Stimulated activated naive B cell treated with anti-CD40 and anti-IgM and Interleukin-4, amounts not matched to agents 10 μg/mL and 1 μg/mL and 100 μg/mL, for 72 hours (primary cell): ENCODE measurements at regions not wholly inside any gene's neighbourhood (a gene's known extent, or its start where the extent isn't known, plus 50 kb on each side); places are given as distances from the start of the nearest gene placed in this dataset.
"Not testable (repeated sequence)": the region's sequence is repeated elsewhere in the genome, so short reads cannot be mapped to it uniquely, and the experiment has no call there.

ENCODE experiments used
- ATAC-seq, 2 donors: fragments of 150-1000 bp; cut with Tn5 transposase; replicated peaks; 2 replicates each; pipeline ENCODE4 v1.10.0; 2021; ENCODE audit warnings: moderate library complexity in 1 of 2
- DNase-seq: peaks from one replicate; pipeline ENCODE4 v3.0.0; 2021
- H3K27ac Mint-ChIP-seq: one replicate; pipeline ENCODE4 v1.8.0; 2022; ENCODE audit warnings: mild to moderate bottlenecking, mixed read lengths
- H3K27me3 Mint-ChIP-seq, 2 donors: one replicate each; pipeline ENCODE4 v1.8.0; 2022; ENCODE audit warnings: mixed read lengths in 2 of 2
- H3K36me3 Mint-ChIP-seq, 2 donors: one replicate each; pipeline ENCODE4 v1.8.0; 2022; ENCODE audit warnings: mixed read lengths in 2 of 2, mild to moderate bottlenecking in 1 of 2
- H3K4me1 Mint-ChIP-seq, 2 donors: one replicate each; pipeline ENCODE4 v1.8.0; 2022; ENCODE audit warnings: mixed read lengths in 2 of 2, mild to moderate bottlenecking in 1 of 2
- H3K4me3 Mint-ChIP-seq, 2 donors: one replicate each; pipeline ENCODE4 v1.8.0; 2022; ENCODE audit warnings: mild to moderate bottlenecking in 2 of 2, mixed read lengths in 2 of 2, moderate library complexity in 1 of 2
- H3K9me3 Mint-ChIP-seq, 2 donors: one replicate each; pipeline ENCODE4 v1.8.0; 2022; ENCODE audit warnings: mixed read lengths in 2 of 2, mild to moderate bottlenecking in 1 of 2

- Mint-ChIP-seq H3K4me3 (no peak overlapping the region), H3K9me3 (no peaks in the 10 kb centered on the region), H3K4me1 (no peaks in the 10 kb centered on the region), H3K27me3 (no peaks in the 10 kb centered on the region), H3K36me3 (no peaks in the 10 kb centered on the region), H3K27ac (no peak overlapping the region)
- no peak for ATAC-seq
- DNase-seq = no peak
These were observed 702.2 kb downstream of the MECOM start for GRCh38 chr3:168961271-168961670.

- Mint-ChIP-seq H3K4me3 (no peak overlapping the region), H3K27me3 (no peaks in the 10 kb centered on the region), H3K27ac (no peak overlapping the region), H3K4me1 (no peaks in the 10 kb centered on the region), H3K36me3 (no peaks in the 10 kb centered on the region), H3K9me3 (no peaks in the 10 kb centered on the region)
- no peak for DNase-seq
- no peak for ATAC-seq
These were observed 703.8 kb downstream of the MECOM start for GRCh38 chr3:168959731-168960130.

GRCh38 chr3:168958466-168958865 lies 705.0 kb downstream of the MECOM start:
- peaks cover 3 to 4% of the 10 kb centered on the region in 2 donors for H3K9me3 Mint-ChIP-seq
- no peak overlapping the region for H3K27ac Mint-ChIP-seq
- no peaks in the 10 kb centered on the region for H3K36me3 Mint-ChIP-seq
- no peak for DNase-seq
- no peak for ATAC-seq
- no peaks in the 10 kb centered on the region for H3K4me1 Mint-ChIP-seq
- no peak overlapping the region for H3K4me3 Mint-ChIP-seq
- no peaks in the 10 kb centered on the region for H3K27me3 Mint-ChIP-seq

- no peak for DNase-seq
- no peaks in the 10 kb centered on the region for H3K36me3 Mint-ChIP-seq
- peaks cover 3 to 4% of the 10 kb centered on the region in 2 donors for H3K9me3 Mint-ChIP-seq
- H3K27ac Mint-ChIP-seq = no peak overlapping the region
- no peak for ATAC-seq
- H3K27me3 Mint-ChIP-seq = no peaks in the 10 kb centered on the region
- H3K4me1 Mint-ChIP-seq = no peaks in the 10 kb centered on the region
- no peak overlapping the region for H3K4me3 Mint-ChIP-seq
These were observed 707.4 kb downstream of the MECOM start for GRCh38 chr3:168956076-168956475.

- Mint-ChIP-seq H3K4me1 (no peaks in the 10 kb centered on the region), H3K36me3 (no peaks in the 10 kb centered on the region), H3K4me3 (no peak overlapping the region), H3K9me3 (peaks cover 3 to 4% of the 10 kb centered on the region in 2 donors), H3K27ac (no peak overlapping the region), H3K27me3 (no peaks in the 10 kb centered on the region)
- ATAC-seq (no peak), DNase-seq (no peak)
These were observed 711.0 kb downstream of the MECOM start for GRCh38 chr3:168952551-168952950.

- H3K36me3 Mint-ChIP-seq = no peaks in the 10 kb centered on the region
- ATAC-seq (no peak), DNase-seq (no peak)
- H3K27me3 Mint-ChIP-seq = no peaks in the 10 kb centered on the region
- no peak overlapping the region for H3K27ac Mint-ChIP-seq
- no peak overlapping the region for H3K4me3 Mint-ChIP-seq
- peaks cover 3 to 4% of the 10 kb centered on the region in 2 donors for H3K9me3 Mint-ChIP-seq
- no peaks in the 10 kb centered on the region for H3K4me1 Mint-ChIP-seq
These were observed 711.6 kb downstream of the MECOM start for GRCh38 chr3:168951884-168952283.

- Mint-ChIP-seq H3K4me3 (no peak overlapping the region), H3K4me1 (no peaks in the 10 kb centered on the region), H3K36me3 (no peaks in the 10 kb centered on the region), H3K27me3 (no peaks in the 10 kb centered on the region), H3K27ac (no peak overlapping the region), H3K9me3 (peaks cover 3 to 4% of the 10 kb centered on the region in 2 donors)
- ATAC-seq = no peak
- no peak for DNase-seq
These were observed 712.1 kb downstream of the MECOM start for GRCh38 chr3:168951368-168951767.

GRCh38 chr3:168950622-168951021 lies 712.9 kb downstream of the MECOM start:
- ATAC-seq (no peak), DNase-seq (no peak)
- Mint-ChIP-seq H3K4me3 (no peak overlapping the region), H3K36me3 (no peaks in the 10 kb centered on the region), H3K27ac (no peak overlapping the region), H3K4me1 (no peaks in the 10 kb centered on the region), H3K9me3 (peaks cover 3 to 4% of the 10 kb centered on the region in 2 donors), H3K27me3 (no peaks in the 10 kb centered on the region)

- H3K27me3 Mint-ChIP-seq = no peaks in the 10 kb centered on the region
- no peaks in the 10 kb centered on the region for H3K4me1 Mint-ChIP-seq
- no peak overlapping the region for H3K27ac Mint-ChIP-seq
- DNase-seq (no peak), ATAC-seq (no peak)
- no peaks in the 10 kb centered on the region for H3K36me3 Mint-ChIP-seq
- no peak overlapping the region for H3K4me3 Mint-ChIP-seq
- H3K9me3 Mint-ChIP-seq = peaks cover 0 to 1% of the 10 kb centered on the region in 2 donors
These were observed 723.8 kb downstream of the MECOM start for GRCh38 chr3:168939651-168940238.

- ATAC-seq (no peak), DNase-seq (no peak)
- Mint-ChIP-seq H3K36me3 (no peaks in the 10 kb centered on the region), H3K4me3 (no peak overlapping the region), H3K27me3 (no peaks in the 10 kb centered on the region), H3K9me3 (peaks cover 8 to 17% of the 10 kb centered on the region in 2 donors), H3K4me1 (no peaks in the 10 kb centered on the region), H3K27ac (no peak overlapping the region)
These were observed 729.9 kb downstream of the MECOM start for GRCh38 chr3:168933614-168934013.

GRCh38 chr3:168929997-168930396 lies 733.5 kb downstream of the MECOM start:
- H3K36me3 Mint-ChIP-seq, H3K4me3 Mint-ChIP-seq, H3K27ac Mint-ChIP-seq, ATAC-seq, H3K4me1 Mint-ChIP-seq, DNase-seq, H3K27me3 Mint-ChIP-seq: not testable (repeated sequence)
- H3K9me3 Mint-ChIP-seq = peaks cover 8 to 17% of the 10 kb centered on the region in 2 donors

- H3K36me3 Mint-ChIP-seq = no peaks in the 10 kb centered on the region
- H3K4me1 Mint-ChIP-seq = no peaks in the 10 kb centered on the region
- H3K27me3 Mint-ChIP-seq = no peaks in the 10 kb centered on the region
- peaks cover 0 to 6% of the 10 kb centered on the region in 2 donors for H3K9me3 Mint-ChIP-seq
- no peak overlapping the region for H3K27ac Mint-ChIP-seq
- H3K4me3 Mint-ChIP-seq = no peak overlapping the region
- no peak for ATAC-seq
- DNase-seq = no peak
These were observed 737.1 kb downstream of the MECOM start for GRCh38 chr3:168926426-168926825.

GRCh38 chr3:168925568-168925967 lies 737.9 kb downstream of the MECOM start:
- peaks cover 0 to 2% of the 10 kb centered on the region in 2 donors for H3K9me3 Mint-ChIP-seq
- DNase-seq = no peak
- H3K27ac Mint-ChIP-seq = no peak overlapping the region
- H3K4me3 Mint-ChIP-seq = no peak overlapping the region
- H3K27me3 Mint-ChIP-seq = no peaks in the 10 kb centered on the region
- ATAC-seq = no peak
- H3K4me1 Mint-ChIP-seq = no peaks in the 10 kb centered on the region
- no peaks in the 10 kb centered on the region for H3K36me3 Mint-ChIP-seq

GRCh38 chr3:168914662-168915061 lies 748.9 kb downstream of the MECOM start:
- no peaks in the 10 kb centered on the region for H3K27me3 Mint-ChIP-seq

GRCh38 chr3:168909260-168909659 lies 754.3 kb downstream of the MECOM start:
- H3K27ac Mint-ChIP-seq = no peak overlapping the region
- no peaks in the 10 kb centered on the region for H3K27me3 Mint-ChIP-seq
- ATAC-seq = no peak
- no peaks in the 10 kb centered on the region for H3K9me3 Mint-ChIP-seq
- H3K4me1 Mint-ChIP-seq = no peaks in the 10 kb centered on the region
- DNase-seq = no peak
- no peak overlapping the region for H3K4me3 Mint-ChIP-seq
- no peaks in the 10 kb centered on the region for H3K36me3 Mint-ChIP-seq

More at GRCh38 chr3:168914662-168915061, 748.9 kb downstream of the MECOM start:
- Mint-ChIP-seq H3K27ac (no peak overlapping the region), H3K36me3 (no peaks in the 10 kb centered on the region), H3K9me3 (no peaks in the 10 kb centered on the region), H3K4me1 (no peaks in the 10 kb centered on the region), H3K4me3 (no peak overlapping the region)
- DNase-seq (no peak), ATAC-seq (no peak)

GRCh38 chr3:168895419-168895818 lies 768.1 kb downstream of the MECOM start:
- ATAC-seq = no peak
- no peak overlapping the region for H3K27ac Mint-ChIP-seq
- no peak for DNase-seq
- no peaks in the 10 kb centered on the region for H3K4me1 Mint-ChIP-seq
- peaks cover 10 to 11% of the 10 kb centered on the region in 2 donors for H3K9me3 Mint-ChIP-seq
- H3K4me3 Mint-ChIP-seq = no peak overlapping the region
- H3K36me3 Mint-ChIP-seq = no peaks in the 10 kb centered on the region
- no peaks in the 10 kb centered on the region for H3K27me3 Mint-ChIP-seq
